ENCODE measurements at regions not wholly inside any gene's neighbourhood (a gene's known extent, or its start where the extent isn't known, plus 50 kb on each side); places are given as distances from the start of the nearest gene placed in this dataset.
A peak's percentile ranks its signal among the peaks of the same experiment; 100 is the strongest.

- H3K27ac ChIP-seq: peak overlapping the region in 4 of 5 donors; percentile 21 to 75 (median 61)
- intact Hi-C loops (cut with DNase I; ENCODE audit: low total_unique reads): no loop called here
- 53 to 70% (median 59%) methylated on average over 11 to 16 of the region's 16 CpGs for WGBS, 5 donors
- no peak overlapping the region for H3K4me3 ChIP-seq
- TF ChIP-seq EP300 (IDR thresholded peaks at IDR 0.05): no peak
- no peak for TF ChIP-seq POLR2A (IDR thresholded peaks at IDR 0.05)
- no peak for TF ChIP-seq POLR2AphosphoS5 (IDR thresholded peaks at IDR 0.05)
- TF ChIP-seq, protein P1, sequence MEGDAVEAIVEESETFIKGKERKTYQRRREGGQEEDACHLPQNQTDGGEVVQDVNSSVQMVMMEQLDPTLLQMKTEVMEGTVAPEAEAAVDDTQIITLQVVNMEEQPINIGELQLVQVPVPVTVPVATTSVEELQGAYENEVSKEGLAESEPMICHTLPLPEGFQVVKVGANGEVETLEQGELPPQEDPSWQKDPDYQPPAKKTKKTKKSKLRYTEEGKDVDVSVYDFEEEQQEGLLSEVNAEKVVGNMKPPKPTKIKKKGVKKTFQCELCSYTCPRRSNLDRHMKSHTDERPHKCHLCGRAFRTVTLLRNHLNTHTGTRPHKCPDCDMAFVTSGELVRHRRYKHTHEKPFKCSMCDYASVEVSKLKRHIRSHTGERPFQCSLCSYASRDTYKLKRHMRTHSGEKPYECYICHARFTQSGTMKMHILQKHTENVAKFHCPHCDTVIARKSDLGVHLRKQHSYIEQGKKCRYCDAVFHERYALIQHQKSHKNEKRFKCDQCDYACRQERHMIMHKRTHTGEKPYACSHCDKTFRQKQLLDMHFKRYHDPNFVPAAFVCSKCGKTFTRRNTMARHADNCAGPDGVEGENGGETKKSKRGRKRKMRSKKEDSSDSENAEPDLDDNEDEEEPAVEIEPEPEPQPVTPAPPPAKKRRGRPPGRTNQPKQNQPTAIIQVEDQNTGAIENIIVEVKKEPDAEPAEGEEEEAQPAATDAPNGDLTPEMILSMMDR (IDR thresholded peaks at IDR 0.05): no peak
- H3K4me1 ChIP-seq: peaks cover 23 to 46% (median 37%) of the 10 kb centered on the region in 4 donors
- H3K9me3 ChIP-seq: no peaks in the 10 kb centered on the region
- H3K27me3 ChIP-seq: no peaks in the 10 kb centered on the region
- no peaks in the 10 kb centered on the region for H3K36me3 ChIP-seq
- peak in 1 of 2 donors; percentile 51 for DNase-seq
These were observed 99.2 kb upstream of the ASAP2 start for GRCh38 chr2:9107168-9108025.

- H3K27ac ChIP-seq: peak overlapping the region in 1 of 5 donors; percentile 75
- DNase-seq: peak in 1 of 2 donors; percentile 77
- no peaks in the 10 kb centered on the region for H3K27me3 ChIP-seq
These were observed 100.1 kb upstream of the ASAP2 start for GRCh38 chr2:9106338-9107167.

GRCh38 chr2:9105601-9106337 is 100.8 kb upstream of the ASAP2 start:
- no peak for DNase-seq
- Histone ChIP-seq H3K9me3 (no peaks in the 10 kb centered on the region), H3K4me3 (no peak overlapping the region), H3K4me1 (peaks cover 27 to 47% (median 34%) of the 10 kb centered on the region in 4 donors), H3K27me3 (no peaks in the 10 kb centered on the region), H3K27ac (no peak overlapping the region), H3K36me3 (no peaks in the 10 kb centered on the region)
- intact Hi-C loops (cut with DNase I; ENCODE audit: low total_unique reads): no loop called here
- TF ChIP-seq POLR2A (IDR thresholded peaks at IDR 0.05) (no peak), EP300 (IDR thresholded peaks at IDR 0.05) (no peak), POLR2AphosphoS5 (IDR thresholded peaks at IDR 0.05) (no peak)
- TF ChIP-seq, protein P1 (IDR thresholded peaks at IDR 0.05): no peak
- 80 to 88% (median 86%) methylated on average over 19 to 21 of the region's 21 CpGs for WGBS, 5 donors

More at GRCh38 chr2:9106338-9107167, 100.1 kb upstream of the ASAP2 start:
- Histone ChIP-seq H3K9me3 (no peaks in the 10 kb centered on the region), H3K4me3 (no peak overlapping the region), H3K36me3 (no peaks in the 10 kb centered on the region), H3K4me1 (peaks cover 27 to 47% (median 35%) of the 10 kb centered on the region in 4 donors)
- no peak for TF ChIP-seq POLR2A (IDR thresholded peaks at IDR 0.05)
- TF ChIP-seq POLR2AphosphoS5 (IDR thresholded peaks at IDR 0.05): peak in 1 of 3 donors; percentile 14
- TF ChIP-seq, protein P1 (IDR thresholded peaks at IDR 0.05): no peak
- no peak for TF ChIP-seq EP300 (IDR thresholded peaks at IDR 0.05)
- intact Hi-C loops (cut with DNase I; ENCODE audit: low total_unique reads): no loop called here
- 73 to 79% (median 75%) methylated on average over 12 of the region's 12 CpGs for WGBS, 5 donors

All from stomach (tissue), 8 donors.